NB4 (cell line): ENCODE measurements at regions not wholly inside any gene's neighbourhood (a gene's known extent, or its start where the extent isn't known, plus 50 kb on each side); places are given as distances from the start of the nearest gene placed in this dataset.

ENCODE experiments used
- CTCF ChIP-seq: IDR thresholded peaks from one replicate; pipeline ENCODE4 v1.5.1; 2012; ENCODE audit warnings: low read depth, low read length
- MAX ChIP-seq: IDR thresholded peaks from 2 replicates; pipeline ENCODE4 v1.6.1; 2011; ENCODE audit warnings: low read depth, low read length
- POLR2A ChIP-seq: IDR thresholded peaks from 2 replicates; pipeline ENCODE4 v1.6.1; 2011; ENCODE audit warnings: mild to moderate bottlenecking; ENCODE audit not compliant: insufficient read length; ENCODE audit errors: extremely low read depth

GRCh38 chr10:128375171-128375570 lies 248.9 kb upstream of the MKI67 start:
- TF ChIP-seq CTCF, result no peak
- TF ChIP-seq POLR2A, result no peak
- no peak for TF ChIP-seq MAX
